ENCODE measurements at regions not wholly inside any gene's neighbourhood (a gene's known extent, or its start where the extent isn't known, plus 50 kb on each side); places are given as distances from the start of the nearest gene placed in this dataset.

- H3F3A ChIP-seq (ENCODE audit: insufficient read depth, low read length): no peaks in the 10 kb centered on the region
- no peaks in the 10 kb centered on the region for H3K79me2 ChIP-seq (ENCODE audit: insufficient read depth, low read length)
- H3K36me3 ChIP-seq (ENCODE audit: insufficient read depth, low read length): no peaks in the 10 kb centered on the region
- H3K9ac ChIP-seq (ENCODE audit: low read length): no peak overlapping the region
- no peaks in the 10 kb centered on the region for H4K20me1 ChIP-seq (ENCODE audit: insufficient read depth, low read length)
- TF ChIP-seq EZH2 (IDR thresholded peaks at IDR 0.05; ENCODE audit: borderline replicate concordance, low read length) (no peak), CTCF (IDR thresholded peaks at IDR 0.05; ENCODE audit: low read length) (no peak)
- H3K4me1 ChIP-seq (ENCODE audit: insufficient read depth, low read length, severe bottlenecking): no peaks in the 10 kb centered on the region
- no peak overlapping the region for H3K27ac ChIP-seq (ENCODE audit: low read depth, low read length, poor library complexity, severe bottlenecking)
- H3K4me3 ChIP-seq (ENCODE audit: low read depth, low read length, poor library complexity, severe bottlenecking): no peak overlapping the region
- no peak overlapping the region for H2AFZ ChIP-seq (ENCODE audit: low read length)
- no peak overlapping the region for H3K4me2 ChIP-seq (ENCODE audit: low read length)
- H3K9me2 ChIP-seq (ENCODE audit: low read depth, low read length): no peaks in the 10 kb centered on the region
- no peaks in the 10 kb centered on the region for H3K9me3 ChIP-seq (ENCODE audit: low read length)
- H3K27me3 ChIP-seq (ENCODE audit: insufficient read depth, low read length): no peaks in the 10 kb centered on the region; the same call in 1 of the 2 replicates
Measured at GRCh38 chr2:239688840-239689239, 288.0 kb upstream of the HDAC4 start.

- Histone ChIP-seq H3K36me3 (ENCODE audit: insufficient read depth, low read length) (no peaks in the 10 kb centered on the region), H3K27me3 (ENCODE audit: insufficient read depth, low read length) (no peaks in the 10 kb centered on the region; the same call in 1 of the 2 replicates), H3K9me2 (ENCODE audit: low read depth, low read length) (no peaks in the 10 kb centered on the region), H2AFZ (ENCODE audit: low read length) (no peak overlapping the region), H3F3A (ENCODE audit: insufficient read depth, low read length) (no peaks in the 10 kb centered on the region), H3K9me3 (ENCODE audit: low read length) (no peaks in the 10 kb centered on the region), H3K27ac (ENCODE audit: low read depth, low read length, poor library complexity, severe bottlenecking) (no peak overlapping the region), H3K79me2 (ENCODE audit: insufficient read depth, low read length) (no peaks in the 10 kb centered on the region), H3K4me3 (ENCODE audit: low read depth, low read length, poor library complexity, severe bottlenecking) (no peak overlapping the region), H3K4me1 (ENCODE audit: insufficient read depth, low read length, severe bottlenecking) (no peaks in the 10 kb centered on the region), H3K4me2 (ENCODE audit: low read length) (no peak overlapping the region), H3K9ac (ENCODE audit: low read length) (no peak overlapping the region), H4K20me1 (ENCODE audit: insufficient read depth, low read length) (no peaks in the 10 kb centered on the region)
- no peak for TF ChIP-seq EZH2 (IDR thresholded peaks at IDR 0.05; ENCODE audit: borderline replicate concordance, low read length)
- TF ChIP-seq CTCF (IDR thresholded peaks at IDR 0.05; ENCODE audit: low read length): no peak
Measured at GRCh38 chr2:239688122-239688681, 287.4 kb upstream of the HDAC4 start.

- TF ChIP-seq CTCF (IDR thresholded peaks at IDR 0.05; ENCODE audit: low read length): no peak
- no peak for TF ChIP-seq EZH2 (IDR thresholded peaks at IDR 0.05; ENCODE audit: borderline replicate concordance, low read length)
- H3K9me2 ChIP-seq (ENCODE audit: low read depth, low read length): no peaks in the 10 kb centered on the region
- no peaks in the 10 kb centered on the region for H4K20me1 ChIP-seq (ENCODE audit: insufficient read depth, low read length)
- H2AFZ ChIP-seq (ENCODE audit: low read length): no peak overlapping the region
- H3F3A ChIP-seq (ENCODE audit: insufficient read depth, low read length): no peaks in the 10 kb centered on the region
- H3K4me2 ChIP-seq (ENCODE audit: low read length): no peak overlapping the region
- no peaks in the 10 kb centered on the region for H3K4me1 ChIP-seq (ENCODE audit: insufficient read depth, low read length, severe bottlenecking)
- H3K9me3 ChIP-seq (ENCODE audit: low read length): no peaks in the 10 kb centered on the region
- no peaks in the 10 kb centered on the region for H3K79me2 ChIP-seq (ENCODE audit: insufficient read depth, low read length)
- H3K9ac ChIP-seq (ENCODE audit: low read length): no peak overlapping the region
- H3K36me3 ChIP-seq (ENCODE audit: insufficient read depth, low read length): no peaks in the 10 kb centered on the region
- no peaks in the 10 kb centered on the region; the same call in 1 of the 2 replicates for H3K27me3 ChIP-seq (ENCODE audit: insufficient read depth, low read length)
- no peak overlapping the region for H3K27ac ChIP-seq (ENCODE audit: low read depth, low read length, poor library complexity, severe bottlenecking)
- H3K4me3 ChIP-seq (ENCODE audit: low read depth, low read length, poor library complexity, severe bottlenecking): no peak overlapping the region
Measured at GRCh38 chr2:239687441-239687840, 286.6 kb upstream of the HDAC4 start.

Data from OCI-LY1 (cell line).